GM21423 (cell line): ENCODE measurements at regions not wholly inside any gene's neighbourhood (a gene's known extent, or its start where the extent isn't known, plus 50 kb on each side); places are given as distances from the start of the nearest gene placed in this dataset.

Experiments used
- ATAC-seq: cut with Tn5 transposase; IDR thresholded peaks from one replicate; pipeline ENCODE4 v1.9.1; 2021; ENCODE audit warnings: mild to moderate bottlenecking, moderate library complexity; ENCODE audit not compliant: unreplicated experiment

DNA sequence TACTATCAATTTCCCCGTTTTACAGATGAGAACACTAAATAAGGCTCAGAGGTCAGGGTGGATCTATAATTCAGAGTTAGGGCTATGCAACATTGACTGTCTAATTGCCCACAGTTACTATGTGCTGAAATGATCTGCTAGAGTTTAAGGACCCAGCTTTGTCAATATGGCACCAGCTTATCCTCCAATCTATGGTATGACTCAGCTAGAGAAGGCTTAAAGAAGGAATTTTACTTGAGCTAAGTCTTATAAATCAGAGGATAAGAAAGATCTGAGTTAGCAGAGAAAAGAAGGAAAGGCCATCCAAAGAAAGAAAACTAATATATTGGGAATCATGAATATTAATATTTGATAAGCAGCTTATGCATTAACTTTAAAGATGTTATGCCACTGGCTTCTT lies 78.1 kb downstream of the ASB9 start:
- ATAC-seq = no peak

DNA sequence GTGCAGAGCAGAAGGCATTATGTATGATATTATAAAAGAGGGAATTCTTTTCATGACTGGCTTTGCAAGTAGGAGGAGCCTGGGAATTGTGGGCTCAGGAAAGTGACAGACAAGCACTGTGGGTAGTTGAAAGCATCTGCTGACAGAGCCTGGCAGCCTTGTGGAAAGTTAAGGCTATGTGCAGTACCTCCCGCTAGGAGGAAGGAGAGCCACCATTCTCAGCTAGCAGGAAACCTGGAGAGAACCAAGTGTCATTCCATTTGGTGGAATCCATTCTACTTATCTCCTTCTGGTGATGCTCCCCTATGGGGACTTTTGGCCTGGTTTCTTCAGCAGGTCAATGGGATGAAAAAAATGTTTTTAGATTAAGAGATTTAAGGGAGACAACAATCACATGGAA lies 81.8 kb downstream of the ASB9 start:
- ATAC-seq = no peak

DNA sequence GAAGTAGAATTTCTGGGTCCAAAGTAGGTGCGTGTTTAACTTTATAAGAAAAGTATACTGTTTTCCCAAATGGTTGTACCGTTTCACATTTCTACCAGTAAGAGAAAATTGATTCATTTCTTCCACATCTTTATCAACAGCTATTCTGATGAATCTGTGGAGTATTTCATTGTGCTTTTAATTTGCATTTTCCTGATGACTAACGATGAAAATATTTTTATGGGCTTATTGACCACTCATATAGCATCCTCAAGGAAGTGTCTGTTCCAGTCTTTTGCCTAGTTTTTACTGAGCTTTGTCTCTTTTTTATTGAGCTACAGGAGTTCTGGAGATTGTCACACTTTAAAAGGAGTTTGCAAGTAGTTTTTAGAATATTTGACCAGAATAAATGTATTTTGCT lies 92.6 kb downstream of the ASB9 start:
- no peak for ATAC-seq

DNA sequence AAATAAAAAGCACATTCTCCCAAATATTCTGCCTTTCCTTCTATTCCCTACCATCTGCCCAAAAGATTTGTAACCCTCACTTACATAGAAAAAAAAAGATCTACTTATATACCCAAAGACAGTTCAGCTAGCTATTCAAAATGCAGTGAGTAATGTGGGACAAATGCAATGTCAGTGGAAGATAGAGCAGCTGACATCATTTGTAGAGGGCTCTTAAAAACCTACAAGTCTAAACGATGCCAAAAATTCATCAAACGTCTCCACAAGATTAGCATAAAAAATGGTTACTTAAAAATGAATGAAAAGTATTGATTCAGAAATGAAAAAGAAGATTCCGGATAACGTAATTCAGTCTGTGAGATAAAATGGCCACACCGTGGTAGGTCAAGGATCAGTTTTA lies 96.5 kb downstream of the ASB9 start:
- ATAC-seq = no peak

DNA sequence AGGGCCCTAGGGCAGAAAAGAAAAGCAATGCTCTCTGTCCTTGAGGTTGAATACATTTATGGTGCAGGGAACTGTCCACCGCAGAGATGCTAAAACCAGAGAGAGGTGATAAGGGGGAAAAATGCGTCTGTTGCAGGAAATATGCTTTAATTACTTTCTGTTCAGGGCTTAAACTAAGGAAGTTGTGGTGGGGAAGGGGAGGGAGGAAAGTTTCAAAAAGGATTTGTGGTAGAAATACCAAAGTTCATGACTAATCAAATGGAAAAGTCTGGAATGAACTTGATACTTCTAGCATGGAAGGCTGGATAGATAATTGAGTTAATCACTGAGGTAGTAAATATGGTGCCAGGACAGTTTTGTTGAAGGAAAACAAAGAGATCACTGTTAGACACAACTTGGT lies 99.0 kb downstream of the ASB9 start:
- no peak for ATAC-seq

DNA sequence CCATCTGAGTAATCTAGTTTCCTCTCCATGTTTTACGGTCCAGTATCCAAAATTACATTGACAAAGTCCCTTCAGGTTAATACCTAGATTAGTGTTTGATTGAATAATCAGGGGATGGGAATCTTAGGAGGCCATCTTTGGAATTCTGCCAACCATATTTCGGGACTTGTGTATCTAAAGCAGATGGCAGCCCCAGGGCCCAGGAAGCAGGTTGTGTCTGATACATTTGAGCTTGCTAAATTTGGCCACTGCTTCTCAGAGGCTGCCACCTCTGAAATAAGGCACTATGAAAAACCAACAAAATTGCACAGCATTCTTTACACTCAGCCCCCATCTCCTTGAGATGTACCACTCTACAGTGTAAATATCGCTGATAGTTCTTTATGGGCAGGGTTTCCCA lies 102.1 kb downstream of the ASB9 start:
- ATAC-seq = no peak

DNA sequence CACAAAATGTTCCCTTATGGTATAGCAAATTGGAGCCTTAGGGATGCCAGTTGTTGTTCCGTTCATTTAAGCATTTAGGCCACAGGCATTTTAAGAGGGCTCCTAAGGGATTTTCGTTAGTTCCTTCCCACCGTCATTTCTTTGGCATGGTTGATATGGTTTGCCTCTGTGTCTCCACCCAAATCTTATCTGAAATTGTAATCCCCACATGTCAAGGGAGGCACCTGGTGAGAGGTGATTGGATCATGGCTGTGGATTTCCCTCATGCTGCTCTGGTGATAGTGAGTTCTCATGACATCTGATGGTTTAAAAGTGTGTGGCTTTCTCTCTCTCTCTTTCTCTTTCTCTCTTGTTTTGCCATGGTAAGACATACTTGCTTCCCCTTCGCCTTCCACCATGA lies 104.1 kb downstream of the ASB9 start:
- ATAC-seq = no peak

DNA sequence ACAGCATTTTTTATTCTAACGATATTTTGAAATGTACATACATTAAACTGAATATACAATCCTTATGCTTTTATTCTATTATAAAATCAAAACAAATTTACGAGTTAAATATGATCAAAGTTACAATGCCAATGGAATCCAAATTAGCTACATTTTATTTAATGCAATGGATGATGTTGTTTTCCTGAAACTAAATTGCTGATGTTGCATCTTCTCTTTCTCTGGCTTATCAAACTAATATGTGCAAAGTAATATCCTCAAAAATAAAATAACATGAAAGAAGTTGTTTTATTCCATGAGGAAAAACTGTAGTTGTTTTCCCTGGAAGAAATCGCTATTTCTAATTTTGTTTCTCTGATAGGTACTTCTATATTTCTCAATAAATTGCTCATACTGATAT lies 106.8 kb downstream of the ASB9 start:
- ATAC-seq = no peak

DNA sequence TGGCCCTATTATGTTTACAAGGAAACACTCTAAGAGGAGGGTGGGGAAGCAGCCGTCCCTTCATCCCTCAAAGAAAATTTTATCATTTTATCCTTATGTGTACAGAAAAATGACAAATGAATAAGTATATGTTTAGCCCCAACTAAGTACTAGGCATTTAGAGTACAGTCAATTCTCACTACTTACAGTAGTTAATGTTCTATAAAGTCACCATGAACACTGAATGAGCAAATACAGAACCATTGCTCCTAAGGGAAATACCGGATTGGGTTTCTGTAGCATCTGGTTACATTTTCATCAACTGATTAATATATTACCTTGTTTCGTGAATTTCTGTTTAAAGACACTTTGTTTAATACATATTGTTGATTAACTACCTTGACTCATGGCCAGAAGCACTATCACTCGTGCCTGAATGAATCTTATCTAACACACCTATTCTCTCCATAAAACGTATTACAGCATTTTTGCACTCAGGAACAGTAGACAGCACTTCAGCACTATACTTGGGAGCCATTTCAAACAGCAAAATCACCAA lies 109.3 kb downstream of the ASB9 start:
- ATAC-seq = peak; percentile 47

DNA sequence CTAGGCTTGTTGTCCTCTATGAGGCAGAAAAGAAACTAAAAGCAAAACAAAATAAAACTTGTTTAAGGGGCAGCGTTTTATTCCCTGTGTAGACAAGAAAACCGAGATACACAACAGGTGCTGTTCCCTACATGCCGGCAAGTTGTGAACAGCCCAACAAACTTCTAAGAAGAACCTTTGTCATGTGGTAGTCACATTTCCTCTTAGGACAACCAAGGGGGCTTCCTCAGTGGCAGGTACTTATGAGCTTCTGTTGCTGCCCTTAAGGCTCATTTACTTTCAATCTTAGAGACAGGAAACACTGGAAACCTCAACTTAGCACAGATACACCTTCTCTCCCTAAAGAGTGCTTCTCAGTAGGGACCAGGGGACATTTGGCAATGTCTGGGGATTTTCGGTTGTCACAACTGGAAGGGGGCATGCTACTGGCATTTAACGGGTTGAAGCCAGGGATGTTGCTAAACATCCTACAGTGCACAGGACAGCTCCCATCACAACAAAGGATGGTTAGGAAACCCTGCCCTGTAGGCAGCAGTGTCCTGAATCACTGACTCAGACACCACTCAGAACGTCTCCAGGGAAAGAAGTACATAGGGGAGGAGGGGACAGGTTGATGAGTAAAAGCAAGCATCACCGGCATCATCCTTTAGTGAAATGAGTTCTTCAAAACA lies 111.0 kb downstream of the ASB9 start:
- ATAC-seq = peak; percentile 64

DNA sequence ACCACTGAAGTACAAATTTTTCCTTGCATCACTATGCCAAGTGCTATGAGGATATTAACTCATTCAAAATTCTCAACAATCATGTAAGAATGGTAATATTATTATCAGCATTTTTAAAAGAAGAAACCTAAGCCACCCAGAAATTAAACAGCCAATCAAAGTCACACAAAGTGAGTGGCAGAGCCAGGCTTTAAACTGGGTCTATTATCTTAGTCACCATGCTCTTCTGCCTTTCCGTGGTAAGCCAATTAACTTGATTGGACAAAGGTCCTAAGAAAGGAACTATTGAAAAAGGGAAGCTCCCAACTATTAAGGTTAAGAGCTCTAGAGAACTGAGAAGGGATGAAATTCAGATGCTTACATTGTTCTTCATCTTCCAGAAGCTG lies 111.5 kb downstream of the ASB9 start:
- ATAC-seq = peak; percentile 14

DNA sequence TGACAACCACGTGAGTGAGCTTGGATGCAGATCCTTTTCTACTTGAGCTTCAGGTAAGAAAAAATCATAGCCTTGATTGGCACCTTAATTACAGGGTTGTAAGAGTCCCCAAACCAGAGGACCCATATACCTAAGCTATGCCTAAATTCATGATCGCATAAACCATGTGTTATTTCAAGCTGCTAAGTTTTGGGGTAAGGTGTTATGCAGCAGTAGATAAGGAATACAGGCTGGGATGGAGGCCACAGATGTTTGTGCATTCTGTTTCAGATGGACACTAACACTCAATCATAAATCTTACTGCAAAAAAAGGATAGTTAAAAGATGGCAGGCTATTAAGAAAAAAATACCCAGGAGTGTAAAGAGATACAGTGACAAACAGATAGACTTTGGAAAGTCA lies 112.3 kb downstream of the ASB9 start:
- no peak for ATAC-seq

DNA sequence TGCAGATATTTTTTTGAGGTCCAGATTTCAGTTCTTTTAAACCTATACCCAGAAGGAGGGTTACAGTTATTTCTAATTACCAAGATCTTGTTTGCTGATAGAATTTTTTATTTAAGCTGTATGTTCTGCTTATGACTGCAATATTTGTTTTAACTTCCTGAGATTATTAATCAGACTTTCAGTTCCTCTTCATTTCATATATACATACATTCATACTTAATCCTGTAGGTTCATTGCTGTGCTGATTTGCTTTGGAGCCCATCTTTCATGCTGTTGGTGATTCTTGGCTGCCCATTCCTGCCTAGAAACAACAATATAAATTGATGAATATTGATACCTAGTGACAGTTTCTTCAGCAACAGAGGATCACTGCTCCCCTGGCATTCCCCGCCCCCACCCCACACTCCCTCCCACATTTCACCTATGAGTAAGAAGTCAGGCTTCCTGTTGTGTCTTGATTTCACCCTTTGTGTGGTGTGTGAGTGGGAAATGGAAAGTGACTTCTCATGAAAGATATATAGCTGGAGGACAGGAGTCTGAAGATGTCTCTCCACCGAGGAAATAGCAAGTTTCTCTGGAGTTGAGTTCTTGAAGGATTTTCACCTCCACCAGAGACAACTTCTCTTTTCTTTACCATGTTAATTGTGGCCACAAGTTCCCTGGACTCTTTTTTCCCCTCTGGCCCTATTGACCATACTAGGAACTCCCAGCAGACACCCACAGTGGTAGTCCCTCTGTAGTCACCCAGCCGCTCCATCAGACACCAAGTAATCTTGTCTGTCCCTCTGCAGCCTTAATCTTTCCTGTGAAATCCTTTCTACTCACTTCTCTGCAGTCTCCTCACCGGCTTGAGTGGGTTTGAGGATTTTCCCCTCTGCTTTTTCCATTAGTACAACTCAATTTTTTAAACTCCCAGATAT lies 118.4 kb downstream of the ASB9 start:
- peak; percentile 73 for ATAC-seq

DNA sequence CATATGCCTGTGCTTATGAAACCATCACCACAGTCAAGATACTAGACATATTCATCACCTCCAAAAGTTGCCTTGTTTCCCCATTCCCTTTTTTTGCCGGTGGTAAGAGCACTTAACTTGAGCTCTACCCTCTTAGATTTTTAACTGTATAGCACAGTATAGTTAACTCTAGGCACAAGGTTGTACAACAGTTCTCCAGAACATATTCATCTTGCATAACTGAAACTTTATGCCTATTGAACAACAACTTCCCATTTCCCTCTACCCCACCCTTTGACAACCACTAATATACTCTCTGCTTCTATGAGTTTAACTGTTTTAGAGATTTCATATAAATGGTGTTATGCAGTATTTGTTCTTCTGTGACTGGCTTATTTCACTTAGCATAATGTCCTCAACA lies 119.3 kb downstream of the ASB9 start:
- no peak for ATAC-seq

DNA sequence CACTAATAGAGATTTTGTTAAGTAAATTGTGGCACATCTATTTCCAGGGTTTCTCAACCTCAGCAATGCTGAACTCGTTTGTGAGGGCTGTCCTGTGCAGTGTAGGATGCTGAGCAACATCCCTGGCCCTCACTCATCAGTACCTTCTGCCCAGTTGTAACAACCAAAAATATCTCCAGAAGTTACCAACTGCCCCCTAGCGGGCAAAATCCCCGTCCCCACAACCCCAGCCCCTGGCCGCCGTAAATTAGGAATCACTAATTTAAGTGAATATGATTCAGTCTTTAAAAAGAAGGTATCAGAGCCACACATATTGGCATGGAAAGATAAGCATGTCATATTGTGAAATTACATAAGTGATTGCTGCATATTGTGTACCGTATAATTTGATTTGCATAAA lies 123.4 kb downstream of the ASB9 start:
- ATAC-seq = no peak

DNA sequence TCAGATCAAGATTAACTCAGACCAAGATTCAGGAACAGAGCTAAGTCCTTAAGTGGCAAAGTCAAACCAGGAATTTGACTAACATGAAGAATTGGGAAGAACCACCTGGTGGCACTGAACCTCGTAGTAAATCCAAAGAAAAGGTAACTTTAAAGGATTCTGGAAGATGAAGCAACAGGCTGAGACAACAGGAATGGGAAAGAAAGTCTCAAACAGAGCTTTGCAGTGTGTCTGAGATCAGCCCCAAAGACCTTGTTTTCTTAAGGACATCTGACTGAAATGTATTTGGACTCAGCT lies 126.1 kb downstream of the ASB9 start:
- ATAC-seq = no peak

DNA sequence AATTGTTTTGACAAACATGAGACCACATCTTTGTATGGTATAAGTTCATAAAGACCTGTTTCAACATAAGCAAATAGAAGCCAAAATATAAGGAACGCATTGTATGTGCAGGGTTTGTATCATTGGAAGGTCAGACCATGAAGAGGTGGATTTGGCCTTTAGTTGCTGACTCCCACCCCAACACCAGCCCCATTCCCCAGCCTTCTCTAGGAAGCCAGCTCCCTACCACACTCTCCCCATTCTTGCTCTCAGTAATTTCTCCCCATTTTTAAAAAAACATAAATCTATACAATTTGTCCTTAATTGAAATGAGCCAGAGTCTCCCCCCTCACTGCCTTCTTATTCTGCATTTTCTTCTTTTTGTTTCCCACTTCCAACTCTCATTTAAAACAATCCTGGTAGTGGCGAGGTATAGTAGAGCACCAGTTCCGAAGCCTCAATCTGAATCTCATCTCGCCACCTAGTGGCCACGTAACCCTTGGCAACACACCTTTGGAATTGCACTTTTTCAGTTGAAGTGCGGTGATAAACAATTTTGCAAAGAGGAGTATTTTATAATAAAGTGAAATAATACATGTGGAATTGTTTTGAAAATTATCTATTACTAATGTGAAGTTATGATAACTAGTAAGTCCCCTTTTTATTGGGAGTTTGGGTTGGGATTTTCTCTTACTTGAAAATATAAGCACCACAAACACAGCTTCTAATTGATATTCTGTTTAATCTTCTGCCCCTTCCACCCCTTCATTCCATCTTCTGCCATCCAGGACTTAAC lies 126.6 kb downstream of the ASB9 start:
- ATAC-seq = peak; percentile 71

DNA sequence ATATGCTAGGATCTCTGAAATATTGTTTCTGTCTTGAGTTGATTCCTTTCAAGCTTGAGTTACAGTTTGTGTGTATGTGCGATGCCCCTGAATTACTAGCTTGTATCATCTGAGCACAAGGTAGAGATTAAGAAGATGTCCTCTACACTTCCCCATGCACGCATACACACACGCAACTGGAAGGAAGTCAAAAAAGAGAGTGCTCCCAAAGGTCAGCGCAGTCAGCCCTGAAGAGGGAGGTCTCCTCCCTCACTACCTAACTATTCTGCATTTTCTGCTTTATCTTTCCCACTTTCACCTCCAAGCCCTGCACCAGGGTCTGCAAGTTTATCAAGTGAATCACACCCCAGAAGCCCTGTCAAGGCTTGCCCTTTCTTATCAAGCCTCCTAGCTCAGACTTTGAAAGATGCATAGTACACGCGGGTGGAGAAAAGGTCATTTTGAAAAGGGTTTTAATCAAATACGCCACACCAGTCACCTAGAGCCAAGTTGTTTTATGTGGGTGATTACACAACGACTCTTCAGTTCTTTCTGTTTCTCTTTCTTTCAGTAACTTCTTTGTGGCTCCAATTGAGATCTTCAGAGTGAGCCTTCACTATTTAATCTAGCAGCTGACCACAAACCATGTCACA lies 127.7 kb downstream of the ASB9 start:
- ATAC-seq = no peak

DNA sequence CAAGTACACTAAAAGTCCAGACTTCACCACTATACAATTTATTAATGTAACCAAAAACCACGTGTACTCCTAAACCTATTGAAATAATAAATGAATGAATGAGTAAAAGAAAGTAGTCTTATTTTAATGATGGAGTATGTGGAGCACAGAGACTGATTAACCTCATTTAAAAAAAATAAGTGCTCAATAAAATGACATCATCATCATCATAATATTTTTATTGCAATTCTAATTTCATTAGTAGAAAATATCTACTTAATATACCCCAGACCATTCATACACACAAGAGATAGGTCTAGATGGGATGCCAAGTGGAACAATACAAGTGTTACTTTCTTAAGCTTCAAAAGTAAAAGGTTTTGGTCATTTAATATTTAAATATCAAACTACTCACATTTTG lies 133.1 kb downstream of the ASB9 start:
- ATAC-seq = no peak

DNA sequence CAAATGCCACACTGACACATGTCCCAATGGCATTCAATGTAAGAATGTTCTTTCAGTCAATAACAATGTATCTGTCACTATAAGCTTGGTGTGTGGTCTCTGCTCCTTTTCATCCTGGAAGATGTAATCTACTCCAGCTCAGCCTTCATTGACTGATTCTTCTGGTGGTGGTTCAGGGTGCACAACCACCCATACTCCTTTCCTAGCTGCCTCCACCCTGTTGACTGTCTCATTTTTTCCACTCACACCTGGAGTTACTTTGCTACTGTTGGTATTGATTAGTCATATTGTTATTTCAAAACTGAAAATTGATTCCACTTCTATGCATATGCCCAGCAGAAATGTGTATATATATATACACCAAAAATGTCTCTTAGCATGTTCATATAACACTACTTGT lies 140.5 kb downstream of the ASB9 start:
- no peak for ATAC-seq

DNA sequence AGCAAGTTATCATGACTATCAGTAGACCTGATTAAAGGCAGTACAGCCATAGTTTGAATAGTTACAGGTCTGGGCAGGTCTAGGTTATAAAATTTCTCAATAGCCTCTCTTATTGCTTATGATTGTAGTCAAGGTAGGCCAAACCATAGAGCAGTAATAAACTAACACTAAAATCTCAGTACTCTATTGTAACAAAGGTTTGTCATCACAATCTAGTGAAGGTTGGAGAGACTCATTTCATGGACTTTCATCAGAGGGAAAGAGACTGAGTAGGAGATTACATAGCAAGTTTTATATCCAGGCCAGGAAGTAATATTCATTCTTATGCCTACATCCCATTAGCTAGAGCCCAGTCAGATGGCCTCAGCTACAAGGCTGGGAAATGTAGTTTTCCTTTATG lies 141.0 kb downstream of the ASB9 start:
- no peak for ATAC-seq
